ENCODE measurements at regions not wholly inside any gene's neighbourhood (a gene's known extent, or its start where the extent isn't known, plus 50 kb on each side); places are given as distances from the start of the nearest gene placed in this dataset.
"Not testable (repeated sequence)": the region's sequence is repeated elsewhere in the genome, so short reads cannot be mapped to it uniquely, and the experiment has no call there.

- DNase-seq (ENCODE audit: insufficient read length, low spot score) = no peak
- FAIRE-seq = no peak
Observed at GRCh38 chr5:6117212-6117611, 261.1 kb downstream of the MED10 start.

GRCh38 chr5:6115852-6116251 lies 262.5 kb downstream of the MED10 start:
- FAIRE-seq (no peak), DNase-seq (ENCODE audit: insufficient read length, low spot score) (no peak)

- DNase-seq (ENCODE audit: insufficient read length, low spot score) (no peak), FAIRE-seq (no peak)
Observed at GRCh38 chr5:6112538-6112937, 265.8 kb downstream of the MED10 start.

GRCh38 chr5:6112125-6112524 lies 266.2 kb downstream of the MED10 start:
- FAIRE-seq = no peak
- DNase-seq (ENCODE audit: insufficient read length, low spot score) = no peak

- peak; percentile 28 for FAIRE-seq
- no peak for DNase-seq (ENCODE audit: insufficient read length, low spot score)
Observed at GRCh38 chr5:6111131-6111530, 267.2 kb downstream of the MED10 start.

GRCh38 chr5:6110441-6111005 lies 267.8 kb downstream of the MED10 start:
- DNase-seq (ENCODE audit: insufficient read length, low spot score) (no peak), FAIRE-seq (no peak)

GRCh38 chr5:6108981-6109825 lies 269.1 kb downstream of the MED10 start:
- DNase-seq (ENCODE audit: insufficient read length, low spot score) (no peak), FAIRE-seq (no peak)

GRCh38 chr5:6108540-6108848 lies 269.9 kb downstream of the MED10 start:
- no peak for DNase-seq (ENCODE audit: insufficient read length, low spot score)
- FAIRE-seq = no peak

GRCh38 chr5:6107675-6108539 lies 270.4 kb downstream of the MED10 start:
- DNase-seq (ENCODE audit: insufficient read length, low spot score) (no peak), FAIRE-seq (no peak)

GRCh38 chr5:6106756-6107155 lies 271.6 kb downstream of the MED10 start:
- FAIRE-seq = no peak

GRCh38 chr5:6105320-6105719 lies 273.0 kb downstream of the MED10 start:
- no peak for FAIRE-seq
- no peak for DNase-seq (ENCODE audit: insufficient read length, low spot score)

More at GRCh38 chr5:6106756-6107155, 271.6 kb downstream of the MED10 start:
- no peak for DNase-seq (ENCODE audit: insufficient read length, low spot score)

- FAIRE-seq = peak; percentile 36
Observed at GRCh38 chr5:6096101-6096500, 282.2 kb downstream of the MED10 start.

GRCh38 chr5:6094180-6094579 lies 284.2 kb downstream of the MED10 start:
- not testable (repeated sequence) for DNase-seq (ENCODE audit: insufficient read length, low spot score); FAIRE-seq

More at GRCh38 chr5:6096101-6096500, 282.2 kb downstream of the MED10 start:
- DNase-seq (ENCODE audit: insufficient read length, low spot score) = no peak

GRCh38 chr5:6090838-6091237 lies 287.5 kb downstream of the MED10 start:
- DNase-seq (ENCODE audit: insufficient read length, low spot score) (no peak), FAIRE-seq (no peak)

- DNase-seq (ENCODE audit: insufficient read length, low spot score) (no peak), FAIRE-seq (no peak)
Observed at GRCh38 chr5:6090079-6090654, 288.2 kb downstream of the MED10 start.

- DNase-seq (ENCODE audit: insufficient read length, low spot score) (no peak), FAIRE-seq (no peak)
Observed at GRCh38 chr5:6088706-6089105, 289.6 kb downstream of the MED10 start.

GRCh38 chr5:6087576-6087975 lies 290.8 kb downstream of the MED10 start:
- DNase-seq (ENCODE audit: insufficient read length, low spot score) (no peak), FAIRE-seq (no peak)

- no peak for DNase-seq (ENCODE audit: insufficient read length, low spot score)
- no peak for FAIRE-seq
Observed at GRCh38 chr5:6086871-6087270, 291.5 kb downstream of the MED10 start.

GRCh38 chr5:6085341-6085860 lies 292.9 kb downstream of the MED10 start:
- DNase-seq (ENCODE audit: insufficient read length, low spot score) = no peak
- FAIRE-seq = no peak

GRCh38 chr5:6084836-6085235 lies 293.5 kb downstream of the MED10 start:
- FAIRE-seq (no peak), DNase-seq (ENCODE audit: insufficient read length, low spot score) (no peak)

- FAIRE-seq (no peak), DNase-seq (ENCODE audit: insufficient read length, low spot score) (no peak)
Observed at GRCh38 chr5:6084376-6084775, 294.0 kb downstream of the MED10 start.
